ENCODE measurements at regions not wholly inside any gene's neighbourhood (a gene's known extent, or its start where the extent isn't known, plus 50 kb on each side); places are given as distances from the start of the nearest gene placed in this dataset.
"Not testable (repeated sequence)": the region's sequence is repeated elsewhere in the genome, so short reads cannot be mapped to it uniquely, and the experiment has no call there.

DNA sequence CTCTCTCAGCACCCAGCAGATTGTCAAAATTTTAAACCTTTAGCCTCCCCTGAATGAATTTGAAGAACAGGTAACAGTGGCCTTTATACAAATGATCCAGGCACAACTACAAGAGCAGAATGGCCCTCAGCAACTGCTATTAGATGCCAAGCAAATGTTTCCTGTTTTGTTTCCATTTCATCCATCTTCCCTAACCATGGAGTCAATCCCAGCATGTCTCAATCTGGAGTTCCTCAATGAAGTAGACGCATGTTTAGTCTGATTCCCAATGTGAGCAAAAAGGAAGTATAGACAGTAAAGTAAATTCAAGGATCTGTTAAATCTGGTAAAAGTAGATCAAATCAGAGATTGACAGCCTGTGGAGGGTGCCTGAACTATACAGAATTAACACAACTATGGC is 1668.4 kb downstream of the SPATA31A7 start:
- H2BK15ac ChIP-seq (replicated peaks; ENCODE audit: low read depth); H3K9ac ChIP-seq (ENCODE audit: low read length); H2BK120ac ChIP-seq (ENCODE audit: low read depth, low read length); H3K4me1 ChIP-seq (ENCODE audit: control insufficient read depth, low read depth, low read length); H3K4me2 ChIP-seq (ENCODE audit: low read length); H2AK5ac ChIP-seq (ENCODE audit: low read length); H3K27ac ChIP-seq (ENCODE audit: low read depth, low read length); H4K8ac ChIP-seq (ENCODE audit: low read depth, low read length); H3K23ac ChIP-seq (ENCODE audit: low read length); H3K56ac ChIP-seq (ENCODE audit: low read length); H3K27me3 ChIP-seq (ENCODE audit: insufficient read depth, low read length, poor library complexity); H3K4ac ChIP-seq (ENCODE audit: low read depth, low read length); H3K4me3 ChIP-seq (ENCODE audit: low read length); H3K79me2 ChIP-seq (ENCODE audit: control insufficient read depth, insufficient read depth, low read length); H4K5ac ChIP-seq (ENCODE audit: low read length); H2BK5ac ChIP-seq (ENCODE audit: low read length); H3K18ac ChIP-seq (ENCODE audit: low read length); DNase-seq; H3K36me3 ChIP-seq (ENCODE audit: control insufficient read depth, insufficient read depth, low read length); H3K79me1 ChIP-seq (ENCODE audit: low read length): not testable (repeated sequence)
- WGBS (ENCODE audit: extremely low coverage, insufficient coverage, low lambda C conversion rate): no CpG with 5 or more reads among the region's 1 CpG

DNA sequence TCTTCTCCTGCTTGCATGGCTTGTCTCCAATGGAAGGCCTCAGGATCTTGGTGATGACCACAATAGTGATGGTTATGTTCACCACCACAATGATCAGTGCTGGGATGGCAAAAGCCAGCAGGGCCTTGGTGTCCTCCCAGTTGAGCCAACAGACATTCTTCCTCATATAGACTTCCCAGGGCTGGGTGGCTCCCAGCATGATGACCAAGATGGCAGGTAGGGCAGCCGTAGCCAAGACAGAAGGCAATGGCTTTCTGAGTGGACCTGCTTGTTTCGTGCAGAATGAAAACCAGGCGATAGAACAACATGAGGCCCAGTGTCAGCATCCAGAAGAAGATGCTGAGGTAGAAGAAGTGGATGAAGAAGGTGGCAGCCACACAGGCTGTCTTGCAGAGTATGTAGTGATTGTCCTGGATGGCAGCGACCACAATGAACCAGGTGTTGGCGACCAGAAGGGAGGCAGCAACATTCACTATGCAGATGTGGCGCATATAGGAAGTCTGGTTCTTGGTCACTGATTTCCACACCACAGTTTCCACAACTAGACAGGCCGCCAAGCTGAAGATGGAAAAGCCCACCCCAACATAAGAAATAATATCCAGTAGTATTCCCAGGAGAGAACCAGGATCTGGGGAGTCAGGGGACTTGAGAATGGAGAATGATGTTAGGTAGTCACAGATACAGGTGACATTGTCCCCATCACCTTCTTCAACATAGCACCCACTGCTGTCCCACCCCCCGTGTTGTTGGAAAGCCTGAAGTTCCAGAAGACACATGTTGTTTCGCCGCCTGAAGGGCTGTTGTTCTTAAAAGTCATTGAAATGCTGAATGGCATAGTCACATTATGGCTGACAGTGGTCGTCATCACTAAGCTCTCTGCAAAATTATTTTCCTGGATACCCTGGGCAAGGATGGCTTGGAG is 1671.4 kb downstream of the SPATA31A7 start:
- H2AK5ac ChIP-seq (ENCODE audit: low read length); H3K79me1 ChIP-seq (ENCODE audit: low read length); H3K4me3 ChIP-seq (ENCODE audit: low read length); H3K36me3 ChIP-seq (ENCODE audit: control insufficient read depth, insufficient read depth, low read length); H3K56ac ChIP-seq (ENCODE audit: low read length); H3K23ac ChIP-seq (ENCODE audit: low read length); H3K9ac ChIP-seq (ENCODE audit: low read length); DNase-seq; H3K27ac ChIP-seq (ENCODE audit: low read depth, low read length); H2BK120ac ChIP-seq (ENCODE audit: low read depth, low read length); H4K8ac ChIP-seq (ENCODE audit: low read depth, low read length); H2BK5ac ChIP-seq (ENCODE audit: low read length); H3K4me2 ChIP-seq (ENCODE audit: low read length); H2BK15ac ChIP-seq (replicated peaks; ENCODE audit: low read depth); H3K27me3 ChIP-seq (ENCODE audit: insufficient read depth, low read length, poor library complexity); H4K5ac ChIP-seq (ENCODE audit: low read length); H3K4me1 ChIP-seq (ENCODE audit: control insufficient read depth, low read depth, low read length); H3K79me2 ChIP-seq (ENCODE audit: control insufficient read depth, insufficient read depth, low read length); H3K4ac ChIP-seq (ENCODE audit: low read depth, low read length); H3K18ac ChIP-seq (ENCODE audit: low read length): not testable (repeated sequence)
- WGBS (ENCODE audit: extremely low coverage, insufficient coverage, low lambda C conversion rate): no CpG with 5 or more reads among the region's 11 CpGs

DNA sequence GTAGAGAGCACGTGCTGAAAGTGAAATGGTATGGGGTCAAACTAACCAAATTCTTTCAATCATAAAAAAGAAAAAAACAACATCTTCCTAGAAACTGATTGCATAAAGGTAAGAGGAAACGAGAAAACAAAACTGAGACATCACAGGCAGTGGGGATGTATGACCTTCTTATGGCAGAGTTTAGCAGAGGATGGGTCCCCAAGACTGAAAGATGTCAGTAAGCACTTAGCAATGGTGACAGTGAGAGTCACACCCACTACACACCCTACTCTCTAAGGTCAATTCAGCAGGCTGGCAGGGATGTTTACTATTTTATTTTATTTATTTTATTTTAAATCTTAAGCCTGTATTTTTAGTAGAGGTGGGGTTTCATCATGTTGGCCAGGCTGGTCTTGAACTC is 1672.3 kb downstream of the SPATA31A7 start:
- H3K36me3 ChIP-seq (ENCODE audit: control insufficient read depth, insufficient read depth, low read length); H3K56ac ChIP-seq (ENCODE audit: low read length): not testable (repeated sequence)
- WGBS (ENCODE audit: extremely low coverage, insufficient coverage, low lambda C conversion rate): no CpG with 5 or more reads among the region's 2 CpGs

DNA sequence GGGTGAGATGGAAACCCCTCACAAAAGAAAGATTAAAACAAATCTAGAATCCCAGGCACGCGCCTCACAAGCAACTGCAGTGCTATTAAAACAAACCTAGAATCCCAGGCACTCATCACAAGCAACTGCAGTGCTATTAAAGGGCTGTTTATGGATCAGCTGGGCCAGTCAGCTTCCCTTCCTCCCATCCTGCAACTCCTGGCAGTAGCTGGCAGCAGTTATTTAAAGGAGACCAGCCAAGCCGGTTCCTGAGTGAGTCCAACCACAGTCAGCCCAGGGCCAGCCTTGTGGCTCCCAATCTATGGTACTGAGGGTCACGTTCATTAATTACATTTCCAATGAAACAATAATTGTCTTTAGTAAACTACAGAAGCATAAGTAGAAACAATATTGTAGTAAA is 1673.5 kb downstream of the SPATA31A7 start:
- not testable (repeated sequence) for H3K36me3 ChIP-seq (ENCODE audit: control insufficient read depth, insufficient read depth, low read length); H3K9ac ChIP-seq (ENCODE audit: low read length); H3K79me1 ChIP-seq (ENCODE audit: low read length); H2AK5ac ChIP-seq (ENCODE audit: low read length); H3K27ac ChIP-seq (ENCODE audit: low read depth, low read length); H3K56ac ChIP-seq (ENCODE audit: low read length); H4K8ac ChIP-seq (ENCODE audit: low read depth, low read length); H3K4me1 ChIP-seq (ENCODE audit: control insufficient read depth, low read depth, low read length); H2BK5ac ChIP-seq (ENCODE audit: low read length); H3K4ac ChIP-seq (ENCODE audit: low read depth, low read length); H3K79me2 ChIP-seq (ENCODE audit: control insufficient read depth, insufficient read depth, low read length); H4K5ac ChIP-seq (ENCODE audit: low read length); H3K23ac ChIP-seq (ENCODE audit: low read length); H2BK15ac ChIP-seq (replicated peaks; ENCODE audit: low read depth); H3K27me3 ChIP-seq (ENCODE audit: insufficient read depth, low read length, poor library complexity); H3K4me3 ChIP-seq (ENCODE audit: low read length); H2BK120ac ChIP-seq (ENCODE audit: low read depth, low read length); H3K18ac ChIP-seq (ENCODE audit: low read length); H3K4me2 ChIP-seq (ENCODE audit: low read length)
- no CpG with 5 or more reads among the region's 4 CpGs for WGBS (ENCODE audit: extremely low coverage, insufficient coverage, low lambda C conversion rate)
- peak; percentile 10 for DNase-seq

More for the DNA sequence above, 1672.3 kb downstream of the SPATA31A7 start:
- DNase-seq; H2BK5ac ChIP-seq (ENCODE audit: low read length); H3K4me1 ChIP-seq (ENCODE audit: control insufficient read depth, low read depth, low read length); H3K4ac ChIP-seq (ENCODE audit: low read depth, low read length); H3K27me3 ChIP-seq (ENCODE audit: insufficient read depth, low read length, poor library complexity); H2BK120ac ChIP-seq (ENCODE audit: low read depth, low read length); H4K5ac ChIP-seq (ENCODE audit: low read length); H3K4me2 ChIP-seq (ENCODE audit: low read length); H3K4me3 ChIP-seq (ENCODE audit: low read length); H2BK15ac ChIP-seq (replicated peaks; ENCODE audit: low read depth); H3K18ac ChIP-seq (ENCODE audit: low read length); H3K79me1 ChIP-seq (ENCODE audit: low read length); H3K23ac ChIP-seq (ENCODE audit: low read length); H2AK5ac ChIP-seq (ENCODE audit: low read length); H3K79me2 ChIP-seq (ENCODE audit: control insufficient read depth, insufficient read depth, low read length); H3K27ac ChIP-seq (ENCODE audit: low read depth, low read length); H3K9ac ChIP-seq (ENCODE audit: low read length); H4K8ac ChIP-seq (ENCODE audit: low read depth, low read length): not testable (repeated sequence)

DNA sequence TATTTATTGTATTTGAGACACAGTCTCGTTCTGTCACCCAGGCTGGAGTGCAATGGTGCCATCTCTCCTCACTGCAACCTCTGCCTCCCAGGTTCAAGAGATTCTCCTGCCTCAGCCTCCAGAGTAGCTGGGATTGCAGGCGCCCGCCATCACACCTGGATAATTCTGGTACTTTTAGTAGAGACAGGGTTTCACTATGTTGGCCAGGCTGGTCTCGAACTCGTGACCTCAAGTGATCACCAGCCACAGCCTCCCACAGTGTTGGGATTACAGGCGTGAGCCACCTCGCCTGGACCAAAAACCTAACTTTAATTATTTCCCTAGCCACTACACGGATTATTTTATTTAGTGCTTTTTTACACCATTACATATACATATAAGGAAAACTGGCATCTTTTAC is 1674.0 kb downstream of the SPATA31A7 start:
- not testable (repeated sequence) for H3K36me3 ChIP-seq (ENCODE audit: control insufficient read depth, insufficient read depth, low read length); H4K5ac ChIP-seq (ENCODE audit: low read length); H3K27me3 ChIP-seq (ENCODE audit: insufficient read depth, low read length, poor library complexity); H3K79me2 ChIP-seq (ENCODE audit: control insufficient read depth, insufficient read depth, low read length); H3K4me3 ChIP-seq (ENCODE audit: low read length); H2BK15ac ChIP-seq (replicated peaks; ENCODE audit: low read depth); H2BK120ac ChIP-seq (ENCODE audit: low read depth, low read length); H3K79me1 ChIP-seq (ENCODE audit: low read length); H3K4me1 ChIP-seq (ENCODE audit: control insufficient read depth, low read depth, low read length); H3K27ac ChIP-seq (ENCODE audit: low read depth, low read length); H3K9ac ChIP-seq (ENCODE audit: low read length); H3K4me2 ChIP-seq (ENCODE audit: low read length); H3K18ac ChIP-seq (ENCODE audit: low read length); H3K4ac ChIP-seq (ENCODE audit: low read depth, low read length); H4K8ac ChIP-seq (ENCODE audit: low read depth, low read length); DNase-seq; H2BK5ac ChIP-seq (ENCODE audit: low read length); H3K23ac ChIP-seq (ENCODE audit: low read length); H2AK5ac ChIP-seq (ENCODE audit: low read length)
- H3K56ac ChIP-seq (ENCODE audit: low read length): peak overlapping the region; percentile 56
- no CpG with 5 or more reads among the region's 8 CpGs for WGBS (ENCODE audit: extremely low coverage, insufficient coverage, low lambda C conversion rate)
